MCF 10A (cell line): ENCODE measurements at regions not wholly inside any gene's neighbourhood (a gene's known extent, or its start where the extent isn't known, plus 50 kb on each side); places are given as distances from the start of the nearest gene placed in this dataset.

ENCODE experiments used
- BruUV-seq: library from RNA; stranded (reverse); fragments of 400-500 nt; replicated peaks from 2 replicates; lab custom pipeline; 2021; lab: Mats Ljungman, UMichigan
- CTCF ChIA-PET: fragments of 300-600 bp; sonication (Branson Sonifier 250); formaldehyde crosslinking; extraction: SDS; loops from one replicate; lab custom pipeline; 2021; ENCODE audit warnings: antibody characterized with exemption, inconsistent platforms; lab: Yijun Ruan, JAX
- POLR2A ChIA-PET: fragments of 300-600, 350-650 bp; sonication (Branson Sonifier 250); formaldehyde crosslinking; extraction: SDS; loops from one replicate; lab custom pipeline; 2020; ENCODE audit warnings: antibody characterized with exemption, inconsistent platforms; lab: Yijun Ruan, JAX
- DNase-seq: peaks from one replicate; pipeline ENCODE4 v3.0.0-alpha.2; 2018; ENCODE audit not compliant: unreplicated experiment
- H3K27ac Mint-ChIP-seq: one replicate; pipeline ENCODE4 v1.8.0; 2022; ENCODE audit warnings: mild to moderate bottlenecking, low read depth, mixed read lengths; ENCODE audit not compliant: unreplicated experiment
- H3K27me3 Mint-ChIP-seq: one replicate; pipeline ENCODE4 v1.8.0; 2022; ENCODE audit warnings: mixed read lengths; ENCODE audit not compliant: insufficient read depth, unreplicated experiment
- H3K36me3 Mint-ChIP-seq: one replicate; pipeline ENCODE4 v1.8.0; 2022; ENCODE audit warnings: mild to moderate bottlenecking, moderate library complexity, mixed read lengths; ENCODE audit not compliant: insufficient read depth, unreplicated experiment
- H3K4me1 Mint-ChIP-seq: one replicate; pipeline ENCODE4 v1.8.0; 2022; ENCODE audit warnings: mixed read lengths; ENCODE audit not compliant: insufficient read depth, unreplicated experiment
- H3K4me3 Mint-ChIP-seq: one replicate; pipeline ENCODE4 v1.8.0; 2022; ENCODE audit warnings: mild to moderate bottlenecking, moderate library complexity, mixed read lengths; ENCODE audit not compliant: unreplicated experiment
- H3K9me3 Mint-ChIP-seq: one replicate; pipeline ENCODE4 v1.8.0; 2022; ENCODE audit warnings: mixed read lengths; ENCODE audit not compliant: unreplicated experiment
- CTCF ChIP-seq: fragments of 200-600 bp; IDR thresholded peaks from one replicate; pipeline ENCODE4 v1.8.0; 2022; ENCODE audit warnings: antibody characterized with exemption, mild to moderate bottlenecking; ENCODE audit not compliant: unreplicated experiment
- intact Hi-C: fragments of 100-400 bp; cut with micrococcal nuclease; formaldehyde crosslinking; loops from 2 replicates; pipeline ENCODE4 v1.14.1; 2022

GRCh38 chr1:189939967-189940366 is 537.7 kb downstream of the BRINP3 start:
- Mint-ChIP-seq H3K9me3 (no peaks in the 10 kb centered on the region), H3K36me3 (no peaks in the 10 kb centered on the region), H3K27ac (peak overlapping the region; percentile 10), H3K4me3 (no peak overlapping the region), H3K27me3 (no peaks in the 10 kb centered on the region), H3K4me1 (peaks cover 6% of the 10 kb centered on the region)
- no peak for TF ChIP-seq CTCF
- BruUV-seq: no TSS peak
- intact Hi-C loops: no loop called here
- DNase-seq: peak; percentile 39
- ChIA-PET CTCF (no interaction called here), POLR2A (interaction anchor here (0.7 to 1.1 kb wide), 2 partner anchors 20 to 40 kb away, joined by 3 to 4 read pairs; no protein-coding TSS in a partner anchor)

- ChIA-PET POLR2A (no interaction called here), CTCF (interaction anchor here (0.6 kb wide), 1 partner anchor 398 kb away, joined by 3 read pairs; no protein-coding TSS in a partner anchor)
- BruUV-seq: no TSS peak
- H3K4me3 Mint-ChIP-seq: no peak overlapping the region
- intact Hi-C loops: no loop called here
- H3K36me3 Mint-ChIP-seq: no peaks in the 10 kb centered on the region
- no peak for DNase-seq
- no peak for TF ChIP-seq CTCF
- no peaks in the 10 kb centered on the region for H3K9me3 Mint-ChIP-seq
- peaks cover 6% of the 10 kb centered on the region for H3K4me1 Mint-ChIP-seq
- H3K27ac Mint-ChIP-seq: no peak overlapping the region
- no peaks in the 10 kb centered on the region for H3K27me3 Mint-ChIP-seq
Measured at GRCh38 chr1:189941922-189942321, 535.7 kb downstream of the BRINP3 start.

GRCh38 chr1:189958756-189959155 is 518.9 kb downstream of the BRINP3 start:
- Mint-ChIP-seq H3K4me1 (peaks cover 10% of the 10 kb centered on the region), H3K9me3 (no peaks in the 10 kb centered on the region), H3K27me3 (no peaks in the 10 kb centered on the region), H3K27ac (no peak overlapping the region), H3K36me3 (no peaks in the 10 kb centered on the region), H3K4me3 (no peak overlapping the region)
- BruUV-seq: no TSS peak
- no peak for TF ChIP-seq CTCF
- intact Hi-C loops: no loop called here
- ChIA-PET CTCF (no interaction called here), POLR2A (no interaction called here)
- no peak for DNase-seq

GRCh38 chr1:189960769-189961168 is 516.9 kb downstream of the BRINP3 start:
- H3K9me3 Mint-ChIP-seq: no peaks in the 10 kb centered on the region
- TF ChIP-seq CTCF: no peak
- no peak overlapping the region for H3K4me3 Mint-ChIP-seq
- peaks cover 10% of the 10 kb centered on the region for H3K4me1 Mint-ChIP-seq
- no TSS peak for BruUV-seq
- no peak overlapping the region for H3K27ac Mint-ChIP-seq
- intact Hi-C loops: no loop called here
- DNase-seq: peak; percentile 14
- POLR2A ChIA-PET: interaction anchor here (1.7 kb wide), 1 partner anchor 10 kb away, joined by 5 read pairs; no protein-coding TSS in a partner anchor
- no peaks in the 10 kb centered on the region for H3K27me3 Mint-ChIP-seq
- no peaks in the 10 kb centered on the region for H3K36me3 Mint-ChIP-seq
- CTCF ChIA-PET: interaction anchor here (0.5 kb wide), 1 partner anchor 118 kb away, joined by 3 read pairs; no protein-coding TSS in a partner anchor
